Activated CD8-positive, alpha-beta T cell treated with anti-CD3 and anti-CD28 coated beads for 36 hours (primary cell): ENCODE measurements at regions not wholly inside any gene's neighbourhood (a gene's known extent, or its start where the extent isn't known, plus 50 kb on each side); places are given as distances from the start of the nearest gene placed in this dataset.

ENCODE experiments used
- ATAC-seq: fragments of 200-7000 bp; cut with Tn5 transposase; one replicate; pipeline ENCODE4 v1.10.0; 2021; ENCODE audit warnings: mild to moderate bottlenecking, moderate library complexity
- CTCF ChIA-PET: fragments of 350-600 bp; sonication (Branson Sonifier 250); formaldehyde crosslinking; loops from one replicate; lab custom pipeline; 2021; ENCODE audit warnings: antibody characterized with exemption; lab: Charles Lee
- POLR2A ChIA-PET: fragments of 350-600 bp; sonication (Branson Sonifier 250); formaldehyde crosslinking; loops from one replicate; lab custom pipeline; 2021; ENCODE audit warnings: antibody characterized with exemption; lab: Charles Lee
- DNase-seq: peaks from one replicate; pipeline ENCODE4 v3.0.0-alpha.2; 2020
- H3K27ac Mint-ChIP-seq: one replicate; pipeline ENCODE4 v1.8.0; 2021; ENCODE audit warnings: mild to moderate bottlenecking, mixed read lengths
- H3K27me3 Mint-ChIP-seq: one replicate; pipeline ENCODE4 v1.8.0; 2021; ENCODE audit warnings: mixed read lengths
- H3K36me3 Mint-ChIP-seq: one replicate; pipeline ENCODE4 v1.8.0; 2021; ENCODE audit warnings: low read depth, mixed read lengths
- H3K4me1 Mint-ChIP-seq: one replicate; pipeline ENCODE4 v1.8.0; 2021; ENCODE audit warnings: low read depth, mixed read lengths
- H3K4me3 Mint-ChIP-seq: one replicate; pipeline ENCODE4 v1.8.0; 2021; ENCODE audit warnings: mild to moderate bottlenecking, moderate library complexity, mixed read lengths
- H3K9me3 Mint-ChIP-seq: one replicate; pipeline ENCODE4 v1.8.0; 2021; ENCODE audit warnings: mixed read lengths
- intact Hi-C: fragments of 100-400 bp; cut with micrococcal nuclease; formaldehyde crosslinking; loops from one replicate; pipeline ENCODE4 v1.10.0; 2022
- TF ChIP-seq, protein P1 (sequence below): fragments of 200-600 bp; IDR thresholded peaks from one replicate; pipeline ENCODE4 v1.8.0; 2022; ENCODE audit warnings: antibody characterized with exemption, mild to moderate bottlenecking

DNA sequence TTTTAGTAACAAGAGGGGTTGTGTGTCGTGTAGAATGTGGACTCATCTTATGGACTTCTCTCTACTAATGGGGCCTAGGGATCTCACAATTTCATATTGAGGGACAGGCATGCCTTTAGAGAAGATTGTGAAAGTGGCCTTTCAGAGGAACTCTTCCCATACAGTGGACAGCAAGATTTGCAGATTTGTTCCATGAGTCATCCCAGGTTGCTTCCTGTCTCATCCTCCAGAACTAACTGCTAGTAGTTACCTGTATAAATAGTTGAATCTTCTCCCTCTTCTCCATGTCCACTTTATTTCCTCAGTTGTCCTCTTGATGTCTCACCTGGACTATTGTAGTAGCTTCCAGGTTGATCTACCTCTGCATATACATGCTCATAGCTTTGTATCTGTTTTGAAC is 997.5 kb upstream of the CTNND2 start:
- peaks cover 18% of the 10 kb centered on the region for H3K9me3 Mint-ChIP-seq
- intact Hi-C loops, result no loop called here
- no peaks in the 10 kb centered on the region for H3K4me1 Mint-ChIP-seq
- TF ChIP-seq, protein P1, sequence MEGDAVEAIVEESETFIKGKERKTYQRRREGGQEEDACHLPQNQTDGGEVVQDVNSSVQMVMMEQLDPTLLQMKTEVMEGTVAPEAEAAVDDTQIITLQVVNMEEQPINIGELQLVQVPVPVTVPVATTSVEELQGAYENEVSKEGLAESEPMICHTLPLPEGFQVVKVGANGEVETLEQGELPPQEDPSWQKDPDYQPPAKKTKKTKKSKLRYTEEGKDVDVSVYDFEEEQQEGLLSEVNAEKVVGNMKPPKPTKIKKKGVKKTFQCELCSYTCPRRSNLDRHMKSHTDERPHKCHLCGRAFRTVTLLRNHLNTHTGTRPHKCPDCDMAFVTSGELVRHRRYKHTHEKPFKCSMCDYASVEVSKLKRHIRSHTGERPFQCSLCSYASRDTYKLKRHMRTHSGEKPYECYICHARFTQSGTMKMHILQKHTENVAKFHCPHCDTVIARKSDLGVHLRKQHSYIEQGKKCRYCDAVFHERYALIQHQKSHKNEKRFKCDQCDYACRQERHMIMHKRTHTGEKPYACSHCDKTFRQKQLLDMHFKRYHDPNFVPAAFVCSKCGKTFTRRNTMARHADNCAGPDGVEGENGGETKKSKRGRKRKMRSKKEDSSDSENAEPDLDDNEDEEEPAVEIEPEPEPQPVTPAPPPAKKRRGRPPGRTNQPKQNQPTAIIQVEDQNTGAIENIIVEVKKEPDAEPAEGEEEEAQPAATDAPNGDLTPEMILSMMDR, result no peak
- ATAC-seq, result no peak
- no peak overlapping the region for H3K27ac Mint-ChIP-seq
- no peaks in the 10 kb centered on the region for H3K36me3 Mint-ChIP-seq
- H3K4me3 Mint-ChIP-seq, result no peak overlapping the region
- no peaks in the 10 kb centered on the region for H3K27me3 Mint-ChIP-seq
- no peak for DNase-seq
- CTCF ChIA-PET, result no interaction called here
- POLR2A ChIA-PET, result no interaction called here

DNA sequence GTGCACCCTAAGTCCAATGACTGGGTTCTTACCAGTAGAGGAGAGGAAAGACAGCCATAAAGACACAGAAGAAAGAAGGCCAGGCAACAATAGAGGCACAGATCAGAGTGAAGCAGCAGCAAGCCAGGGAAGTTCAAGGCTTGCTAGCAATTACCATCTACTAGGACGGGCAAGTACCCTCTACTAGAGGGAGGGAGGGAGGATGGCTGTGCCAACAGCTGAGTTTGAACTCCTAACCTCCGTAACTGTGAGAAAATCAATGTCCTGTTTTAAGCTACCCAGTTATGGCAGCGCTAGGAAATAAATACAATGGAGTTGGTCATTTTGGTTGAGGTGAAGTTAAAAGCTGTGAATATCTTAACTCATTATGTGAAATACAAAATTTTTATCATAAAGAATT is 991.8 kb upstream of the CTNND2 start:
- H3K4me1 Mint-ChIP-seq, result no peaks in the 10 kb centered on the region
- intact Hi-C loops, result no loop called here
- H3K9me3 Mint-ChIP-seq, result peaks cover 19% of the 10 kb centered on the region
- ATAC-seq (no peak), DNase-seq (no peak)
- no peaks in the 10 kb centered on the region for H3K36me3 Mint-ChIP-seq
- POLR2A ChIA-PET, result no interaction called here
- H3K4me3 Mint-ChIP-seq, result no peak overlapping the region
- no peaks in the 10 kb centered on the region for H3K27me3 Mint-ChIP-seq
- no peak overlapping the region for H3K27ac Mint-ChIP-seq
- TF ChIP-seq, protein P1, result no peak
- CTCF ChIA-PET, result no interaction called here

DNA sequence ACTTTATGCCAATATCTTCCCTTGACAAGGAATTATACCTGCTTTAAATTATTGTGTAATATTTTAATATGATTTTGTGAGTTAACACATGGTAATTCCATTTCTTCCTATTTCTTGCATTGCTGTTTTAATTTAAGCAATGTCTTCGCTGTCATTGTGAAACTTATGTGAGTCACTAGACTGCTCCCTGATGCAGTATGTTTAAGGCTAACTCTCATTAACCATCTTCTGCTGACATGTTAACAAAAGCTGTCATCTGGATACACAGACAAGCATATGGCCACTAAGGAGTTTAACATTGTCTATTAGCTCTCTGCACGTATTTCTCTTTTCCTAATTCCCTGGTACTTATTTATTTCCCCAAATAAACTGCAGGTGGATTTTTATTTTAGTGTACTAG is 980.8 kb upstream of the CTNND2 start:
- Mint-ChIP-seq H3K4me3 (no peak overlapping the region), H3K36me3 (no peaks in the 10 kb centered on the region), H3K4me1 (no peaks in the 10 kb centered on the region), H3K27ac (no peak overlapping the region), H3K27me3 (no peaks in the 10 kb centered on the region), H3K9me3 (peaks cover 2% of the 10 kb centered on the region)
- ATAC-seq, result no peak
- TF ChIP-seq, protein P1, result no peak
- ChIA-PET CTCF (no interaction called here), POLR2A (no interaction called here)
- intact Hi-C loops, result no loop called here
- DNase-seq, result no peak

GRCh38 chr5:12883395-12883794 is 979.1 kb upstream of the CTNND2 start:
- DNase-seq, result no peak
- peaks cover 2% of the 10 kb centered on the region for H3K9me3 Mint-ChIP-seq

GRCh38 chr5:12876541-12877298 is 972.5 kb upstream of the CTNND2 start:
- H3K4me3 Mint-ChIP-seq, result no peak overlapping the region
- CTCF ChIA-PET, result no interaction called here

More at GRCh38 chr5:12883395-12883794, 979.1 kb upstream of the CTNND2 start:
- TF ChIP-seq, protein P1, result no peak
- no peaks in the 10 kb centered on the region for H3K36me3 Mint-ChIP-seq
- CTCF ChIA-PET, result no interaction called here
- no peak overlapping the region for H3K27ac Mint-ChIP-seq
- POLR2A ChIA-PET, result no interaction called here
- no peak overlapping the region for H3K4me3 Mint-ChIP-seq
- H3K4me1 Mint-ChIP-seq, result no peaks in the 10 kb centered on the region
- no peaks in the 10 kb centered on the region for H3K27me3 Mint-ChIP-seq
- no peak for ATAC-seq
- intact Hi-C loops, result no loop called here

More at GRCh38 chr5:12876541-12877298, 972.5 kb upstream of the CTNND2 start:
- Mint-ChIP-seq H3K9me3 (peaks cover 14% of the 10 kb centered on the region), H3K27me3 (no peaks in the 10 kb centered on the region), H3K36me3 (no peaks in the 10 kb centered on the region), H3K4me1 (peaks cover 7% of the 10 kb centered on the region), H3K27ac (no peak overlapping the region)
- DNase-seq, result no peak
- ATAC-seq, result no peak
- TF ChIP-seq, protein P1, result no peak
- intact Hi-C loops, result no loop called here
- POLR2A ChIA-PET, result no interaction called here
